DOHH2 (cell line): ENCODE measurements at regions not wholly inside any gene's neighbourhood (a gene's known extent, or its start where the extent isn't known, plus 50 kb on each side); places are given as distances from the start of the nearest gene placed in this dataset.

Experiments
- H3F3A ChIP-seq: fragments of 200-600 bp; sonication (generic), shearing (Covaris generic); 2 replicates; pipeline ENCODE4 v1.6.0; 2016; ENCODE audit warnings: antibody characterized with exemption, mild to moderate bottlenecking; ENCODE audit not compliant: control insufficient read depth, insufficient read depth
- H3K27ac ChIP-seq: fragments of 200-600 bp; sonication (generic); 2 replicates; pipeline ENCODE4 v1.5.1; 2014; ENCODE audit warnings: low read depth, mild to moderate bottlenecking, low read length, moderate library complexity
- H3K27me3 ChIP-seq: fragments of 200-600 bp; sonication (generic); 2 replicates; pipeline ENCODE4 v1.6.1; 2014; ENCODE audit warnings: mild to moderate bottlenecking, low read length, mixed read lengths; ENCODE audit not compliant: control insufficient read depth
- H3K36me3 ChIP-seq: fragments of 200-600 bp; sonication (generic); 2 replicates; pipeline ENCODE4 v1.6.1; 2014; ENCODE audit warnings: mild to moderate bottlenecking, low read length, moderate library complexity, mixed read lengths; ENCODE audit not compliant: control insufficient read depth
- H3K4me1 ChIP-seq: fragments of 200-600 bp; sonication (generic); 2 replicates; pipeline ENCODE4 v1.6.1; 2014; ENCODE audit warnings: mild to moderate bottlenecking, low read length, mixed read lengths; ENCODE audit not compliant: control insufficient read depth
- H3K4me2 ChIP-seq: fragments of 200-600 bp; sonication (generic); 2 replicates; pipeline ENCODE4 v1.6.0; 2014; ENCODE audit warnings: mild to moderate bottlenecking, low read length, moderate library complexity
- H3K4me3 ChIP-seq: fragments of 200-600 bp; sonication (generic); 2 replicates; pipeline ENCODE4 v1.5.1; 2014; ENCODE audit warnings: mild to moderate bottlenecking, low read length, mixed read lengths
- H3K79me2 ChIP-seq: fragments of 200-600 bp; sonication (generic); 2 replicates; pipeline ENCODE4 v1.6.1; 2014; ENCODE audit warnings: mild to moderate bottlenecking, low read length, mixed read lengths; ENCODE audit not compliant: control insufficient read depth
- H3K9me2 ChIP-seq: fragments of 200-600 bp; sonication (generic); replicated peaks from 2 replicates; pipeline ENCODE4 v1.6.1; 2014; ENCODE audit warnings: mild to moderate bottlenecking, low read length, mixed read lengths; ENCODE audit not compliant: control insufficient read depth
- H3K9me3 ChIP-seq: fragments of 200-600 bp; sonication (generic); 2 replicates; pipeline ENCODE4 v1.6.1; 2014; ENCODE audit warnings: antibody characterized with exemption, low read length, mixed read lengths; ENCODE audit not compliant: control insufficient read depth, insufficient read depth
- H4K20me1 ChIP-seq: fragments of 200-600 bp; sonication (generic); 2 replicates; pipeline ENCODE4 v1.6.0; 2014; ENCODE audit warnings: low read depth, mild to moderate bottlenecking, antibody characterized with exemption, low read length, moderate library complexity; ENCODE audit not compliant: control insufficient read depth, insufficient read depth
- EZH2phosphoT487 ChIP-seq: fragments of 200-600 bp; sonication (generic); IDR thresholded peaks from 2 replicates; pipeline ENCODE4 v1.6.1; 2017; ENCODE audit warnings: borderline replicate concordance, mild to moderate bottlenecking, antibody characterized with exemption, low read length, moderate library complexity, mixed read lengths
- TF ChIP-seq, protein P1 (sequence below): fragments of 200-600 bp; sonication (generic); IDR thresholded peaks from one replicate; pipeline ENCODE4 v1.5.1; 2014; ENCODE audit warnings: antibody characterized with exemption, mild to moderate bottlenecking, low read depth, low read length; ENCODE audit not compliant: poor library complexity, severe bottlenecking

DNA sequence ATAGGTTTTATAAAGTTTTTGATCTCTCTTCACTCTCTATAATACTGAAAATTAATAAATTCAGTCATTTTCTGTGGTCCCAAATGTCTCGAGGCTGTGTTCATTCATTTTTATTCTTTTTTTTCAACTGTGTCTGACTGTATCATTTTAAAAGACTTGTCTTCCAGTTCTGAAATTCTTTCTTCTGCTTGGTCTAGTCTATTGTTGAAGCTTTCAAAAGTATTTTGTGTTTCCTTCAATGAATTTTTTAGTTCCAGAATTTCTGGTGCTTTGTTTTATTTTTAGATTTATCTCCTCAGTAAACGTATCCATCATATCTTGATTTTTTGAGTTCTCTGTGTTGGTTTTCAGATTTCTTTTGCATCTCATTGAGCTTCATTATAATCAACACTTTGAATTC lies 161.0 kb upstream of the CHRM3 start:
- H3K9me3 ChIP-seq: peaks cover 3% of the 10 kb centered on the region; the same call in 1 of the 2 replicates
- H3F3A ChIP-seq: no peaks in the 10 kb centered on the region
- no peaks in the 10 kb centered on the region for H3K36me3 ChIP-seq
- H3K27ac ChIP-seq: no peak overlapping the region
- no peaks in the 10 kb centered on the region for H3K4me1 ChIP-seq
- no peaks in the 10 kb centered on the region for H3K27me3 ChIP-seq
- no peaks in the 10 kb centered on the region for H3K9me2 ChIP-seq
- H4K20me1 ChIP-seq: no peaks in the 10 kb centered on the region
- TF ChIP-seq, protein P1, sequence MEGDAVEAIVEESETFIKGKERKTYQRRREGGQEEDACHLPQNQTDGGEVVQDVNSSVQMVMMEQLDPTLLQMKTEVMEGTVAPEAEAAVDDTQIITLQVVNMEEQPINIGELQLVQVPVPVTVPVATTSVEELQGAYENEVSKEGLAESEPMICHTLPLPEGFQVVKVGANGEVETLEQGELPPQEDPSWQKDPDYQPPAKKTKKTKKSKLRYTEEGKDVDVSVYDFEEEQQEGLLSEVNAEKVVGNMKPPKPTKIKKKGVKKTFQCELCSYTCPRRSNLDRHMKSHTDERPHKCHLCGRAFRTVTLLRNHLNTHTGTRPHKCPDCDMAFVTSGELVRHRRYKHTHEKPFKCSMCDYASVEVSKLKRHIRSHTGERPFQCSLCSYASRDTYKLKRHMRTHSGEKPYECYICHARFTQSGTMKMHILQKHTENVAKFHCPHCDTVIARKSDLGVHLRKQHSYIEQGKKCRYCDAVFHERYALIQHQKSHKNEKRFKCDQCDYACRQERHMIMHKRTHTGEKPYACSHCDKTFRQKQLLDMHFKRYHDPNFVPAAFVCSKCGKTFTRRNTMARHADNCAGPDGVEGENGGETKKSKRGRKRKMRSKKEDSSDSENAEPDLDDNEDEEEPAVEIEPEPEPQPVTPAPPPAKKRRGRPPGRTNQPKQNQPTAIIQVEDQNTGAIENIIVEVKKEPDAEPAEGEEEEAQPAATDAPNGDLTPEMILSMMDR: no peak
- no peak for TF ChIP-seq EZH2phosphoT487
- H3K79me2 ChIP-seq: no peaks in the 10 kb centered on the region
- no peak overlapping the region for H3K4me3 ChIP-seq
- H3K4me2 ChIP-seq: no peak overlapping the region

DNA sequence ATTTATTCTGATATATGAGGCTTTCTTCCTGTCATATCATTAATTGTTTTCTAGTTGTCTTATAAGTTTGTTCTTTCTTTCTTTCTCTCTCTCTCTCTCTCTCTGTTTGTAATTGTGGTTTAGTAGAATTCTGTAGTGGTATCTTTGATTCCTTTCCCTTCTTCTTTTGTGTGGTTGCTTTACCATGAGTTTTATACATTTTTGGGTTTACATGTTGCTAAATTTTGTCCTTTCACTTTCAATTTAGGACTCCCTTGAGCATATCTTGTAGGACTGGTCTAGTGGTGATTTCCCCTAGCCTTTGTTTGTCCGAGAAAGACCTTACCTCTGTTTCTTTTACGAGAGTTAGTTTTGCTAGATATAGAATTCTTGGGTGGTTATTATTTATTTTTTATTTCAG lies 162.3 kb upstream of the CHRM3 start:
- Histone ChIP-seq H3K79me2 (no peaks in the 10 kb centered on the region), H3K27me3 (no peaks in the 10 kb centered on the region), H3K4me1 (no peaks in the 10 kb centered on the region), H3F3A (no peaks in the 10 kb centered on the region), H4K20me1 (no peaks in the 10 kb centered on the region), H3K36me3 (no peaks in the 10 kb centered on the region), H3K4me3 (no peak overlapping the region), H3K4me2 (no peak overlapping the region), H3K9me2 (no peaks in the 10 kb centered on the region), H3K27ac (no peak overlapping the region), H3K9me3 (peaks cover 3% of the 10 kb centered on the region; the same call in 1 of the 2 replicates)
- TF ChIP-seq, protein P1: no peak
- TF ChIP-seq EZH2phosphoT487: no peak

DNA sequence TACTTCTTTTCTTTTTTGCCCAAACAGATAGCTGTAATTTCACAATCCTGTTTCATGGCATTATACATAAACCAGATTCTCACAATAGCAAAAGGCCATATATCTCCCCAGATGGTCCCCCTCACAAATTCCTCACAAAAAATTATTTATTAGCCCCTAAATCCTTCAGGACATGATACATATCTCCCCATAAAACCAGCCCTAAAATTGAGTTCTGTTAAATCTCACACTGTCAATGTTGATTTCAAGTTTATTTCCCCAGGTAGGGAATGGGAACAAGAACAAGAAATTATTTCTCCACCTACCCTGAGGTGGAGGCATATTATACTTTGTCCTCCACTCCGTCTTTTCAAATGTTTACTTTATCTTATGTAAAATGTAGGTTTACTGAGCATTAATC lies 163.4 kb upstream of the CHRM3 start:
- Histone ChIP-seq H3K9me2 (no peaks in the 10 kb centered on the region), H3K27me3 (no peaks in the 10 kb centered on the region), H3K36me3 (no peaks in the 10 kb centered on the region), H3K79me2 (no peaks in the 10 kb centered on the region), H3K9me3 (peaks cover 3% of the 10 kb centered on the region; the same call in 1 of the 2 replicates), H3K4me3 (no peak overlapping the region), H3K4me2 (no peak overlapping the region), H3K27ac (no peak overlapping the region), H3K4me1 (no peaks in the 10 kb centered on the region), H4K20me1 (no peaks in the 10 kb centered on the region), H3F3A (no peaks in the 10 kb centered on the region)
- TF ChIP-seq, protein P1: no peak
- no peak for TF ChIP-seq EZH2phosphoT487
